ENCODE measurements at regions not wholly inside any gene's neighbourhood (a gene's known extent, or its start where the extent isn't known, plus 50 kb on each side); places are given as distances from the start of the nearest gene placed in this dataset.

DNA sequence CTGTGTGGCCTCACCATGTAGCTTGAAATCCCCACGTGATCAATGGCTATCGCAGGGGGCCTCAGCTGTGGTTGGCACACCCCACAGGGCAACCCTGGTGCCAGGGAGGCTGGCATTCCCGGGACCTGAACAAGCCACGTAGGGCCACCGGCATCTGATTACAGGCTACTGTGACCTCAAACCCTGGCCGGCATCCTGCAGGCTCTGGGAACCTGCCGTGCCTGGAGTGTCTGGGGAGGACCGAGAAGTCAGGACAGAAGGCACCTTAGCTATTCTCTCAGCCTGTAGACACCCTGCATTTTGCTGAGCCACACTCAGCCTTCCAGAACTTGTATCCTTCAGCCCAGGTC is 213.0 kb downstream of the GLI2 start:
- Histone ChIP-seq H3K27me3 (no peaks in the 10 kb centered on the region), H3K4me3 (no peak overlapping the region), H3K4me1 (no peaks in the 10 kb centered on the region), H3K27ac (no peak overlapping the region), H3K36me3 (no peaks in the 10 kb centered on the region), H3K9me3 (no peaks in the 10 kb centered on the region)
- WGBS, 2 donors (ENCODE audit: low coverage in 1 of 2) = 93% methylated on average over 8 of the region's 8 CpGs; no CpG with 5 or more reads in 1 of the 2 donors
- no peak for DNase-seq
- TF ChIP-seq POLR2AphosphoS5 (IDR thresholded peaks at IDR 0.05) (no peak), POLR2A (IDR thresholded peaks at IDR 0.05) (no peak), EP300 (IDR thresholded peaks at IDR 0.05; ENCODE audit: low read depth) (no peak)
- TF ChIP-seq, protein P1, sequence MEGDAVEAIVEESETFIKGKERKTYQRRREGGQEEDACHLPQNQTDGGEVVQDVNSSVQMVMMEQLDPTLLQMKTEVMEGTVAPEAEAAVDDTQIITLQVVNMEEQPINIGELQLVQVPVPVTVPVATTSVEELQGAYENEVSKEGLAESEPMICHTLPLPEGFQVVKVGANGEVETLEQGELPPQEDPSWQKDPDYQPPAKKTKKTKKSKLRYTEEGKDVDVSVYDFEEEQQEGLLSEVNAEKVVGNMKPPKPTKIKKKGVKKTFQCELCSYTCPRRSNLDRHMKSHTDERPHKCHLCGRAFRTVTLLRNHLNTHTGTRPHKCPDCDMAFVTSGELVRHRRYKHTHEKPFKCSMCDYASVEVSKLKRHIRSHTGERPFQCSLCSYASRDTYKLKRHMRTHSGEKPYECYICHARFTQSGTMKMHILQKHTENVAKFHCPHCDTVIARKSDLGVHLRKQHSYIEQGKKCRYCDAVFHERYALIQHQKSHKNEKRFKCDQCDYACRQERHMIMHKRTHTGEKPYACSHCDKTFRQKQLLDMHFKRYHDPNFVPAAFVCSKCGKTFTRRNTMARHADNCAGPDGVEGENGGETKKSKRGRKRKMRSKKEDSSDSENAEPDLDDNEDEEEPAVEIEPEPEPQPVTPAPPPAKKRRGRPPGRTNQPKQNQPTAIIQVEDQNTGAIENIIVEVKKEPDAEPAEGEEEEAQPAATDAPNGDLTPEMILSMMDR (IDR thresholded peaks at IDR 0.05) = no peak
- in situ Hi-C loops (cut with MboI; ENCODE audit: low pct_ligation_motif_present in 1 of 4, low pct_unique_long_range_greater_than_20kb in 1 of 4, low sequenced_read_pairs in 3 of 4) (no loop called here), intact Hi-C loops (cut with DNase I; ENCODE audit: low total_unique reads) (no loop called here)

DNA sequence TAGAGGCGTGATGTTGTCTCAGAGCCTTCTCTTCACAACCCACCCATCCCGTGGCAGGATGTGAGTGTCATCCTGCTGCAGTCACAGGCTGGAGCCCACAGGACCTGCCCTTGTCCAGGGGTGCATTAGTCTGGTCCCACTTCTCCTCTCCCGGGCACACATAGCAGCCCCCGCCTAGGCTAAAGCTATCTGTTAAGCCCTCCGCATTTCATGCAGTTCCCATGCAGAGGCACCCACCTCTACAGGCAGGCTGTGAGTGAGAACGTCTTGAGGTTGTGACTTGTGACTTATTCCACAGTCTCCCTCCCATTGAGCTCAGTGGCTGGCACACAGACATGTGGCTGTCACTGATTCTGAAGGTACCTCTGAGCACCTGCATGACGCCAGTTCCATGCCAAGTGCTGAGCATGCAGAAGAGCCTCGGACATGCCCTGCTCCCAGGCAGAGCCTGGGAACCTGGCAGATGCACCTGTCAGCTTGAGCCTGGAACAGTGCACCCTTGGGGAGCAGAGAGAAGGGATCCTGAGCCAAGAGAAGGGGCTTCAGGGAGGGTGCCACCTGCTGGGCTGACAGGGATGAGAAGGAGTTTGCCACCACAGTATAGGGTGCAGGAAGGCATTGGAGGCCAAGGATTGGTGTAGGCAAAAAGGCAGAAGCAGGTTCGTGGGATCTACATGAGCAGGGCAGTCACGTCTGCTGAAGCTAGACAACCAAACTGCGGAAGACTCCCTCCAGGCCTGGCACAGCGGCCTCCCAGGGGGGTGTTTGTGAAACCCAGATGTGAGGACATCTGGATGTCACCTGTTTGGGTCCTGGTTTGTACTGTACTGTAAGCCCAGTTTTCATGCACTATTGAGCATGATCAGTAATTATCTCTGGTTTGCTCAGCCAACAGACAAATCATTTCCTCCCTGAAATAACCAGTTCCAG is 213.6 kb downstream of the GLI2 start:
- intact Hi-C loops (cut with DNase I; ENCODE audit: low total_unique reads) (no loop called here), in situ Hi-C loops (cut with MboI; ENCODE audit: low pct_ligation_motif_present in 1 of 4, low pct_unique_long_range_greater_than_20kb in 1 of 4, low sequenced_read_pairs in 3 of 4) (no loop called here)
- H3K27me3 ChIP-seq = no peaks in the 10 kb centered on the region
- WGBS, 2 donors (ENCODE audit: low coverage in 1 of 2) = 75 to 88% methylated on average over 3 to 9 of the region's 12 CpGs
- DNase-seq = no peak
- H3K4me1 ChIP-seq = no peaks in the 10 kb centered on the region
- TF ChIP-seq, protein P1 (IDR thresholded peaks at IDR 0.05) = peak in 3 of 5 experiments; percentile 12 to 18 (median 14)
- no peak for TF ChIP-seq POLR2AphosphoS5 (IDR thresholded peaks at IDR 0.05)
- no peak for TF ChIP-seq EP300 (IDR thresholded peaks at IDR 0.05; ENCODE audit: low read depth)
- TF ChIP-seq POLR2A (IDR thresholded peaks at IDR 0.05) = no peak
- H3K4me3 ChIP-seq = no peak overlapping the region
- no peaks in the 10 kb centered on the region for H3K36me3 ChIP-seq
- H3K9me3 ChIP-seq = no peaks in the 10 kb centered on the region
- H3K27ac ChIP-seq = no peak overlapping the region

DNA sequence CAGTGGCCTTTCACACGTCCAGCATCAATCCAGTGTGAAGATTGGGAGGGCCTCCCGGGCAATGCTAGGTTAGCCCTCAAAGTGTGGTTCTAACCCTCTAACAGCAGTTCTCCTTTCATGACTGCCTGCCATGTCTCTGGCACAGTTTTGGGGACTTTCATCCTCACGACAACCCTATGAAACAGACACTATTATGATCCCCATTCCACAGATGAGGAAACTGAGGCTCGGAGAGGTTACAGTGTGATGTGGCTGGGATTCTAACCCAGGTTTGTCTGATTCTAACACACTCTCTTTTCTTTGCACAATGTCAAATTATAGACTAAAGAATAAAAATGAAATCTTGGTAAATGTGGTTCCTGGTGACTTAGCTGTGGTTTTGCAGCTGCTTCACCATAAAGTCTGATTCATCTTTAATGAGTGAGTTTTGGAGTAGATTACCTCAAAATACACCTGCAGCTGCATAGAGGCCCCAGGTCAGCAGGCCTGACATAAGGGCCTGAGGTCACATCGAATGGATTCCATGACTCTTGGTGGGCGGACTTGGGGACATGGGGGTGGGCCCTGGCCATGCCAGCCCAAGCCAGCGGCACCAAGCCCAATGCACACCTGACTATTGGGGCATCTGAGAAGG is 214.4 kb downstream of the GLI2 start:
- no peaks in the 10 kb centered on the region for H3K27me3 ChIP-seq
- no peaks in the 10 kb centered on the region for H3K9me3 ChIP-seq
- H3K36me3 ChIP-seq = no peaks in the 10 kb centered on the region
- in situ Hi-C loops (cut with MboI; ENCODE audit: low pct_ligation_motif_present in 1 of 4, low pct_unique_long_range_greater_than_20kb in 1 of 4, low sequenced_read_pairs in 3 of 4) (no loop called here), intact Hi-C loops (cut with DNase I; ENCODE audit: low total_unique reads) (no loop called here)
- H3K27ac ChIP-seq = no peak overlapping the region
- WGBS, 2 donors (ENCODE audit: low coverage in 1 of 2) = 79 to 100% methylated on average over 1 to 7 of the region's 7 CpGs
- H3K4me1 ChIP-seq = no peaks in the 10 kb centered on the region
- no peak for DNase-seq
- no peak overlapping the region for H3K4me3 ChIP-seq
- no peak for TF ChIP-seq EP300 (IDR thresholded peaks at IDR 0.05; ENCODE audit: low read depth)
- no peak for TF ChIP-seq POLR2A (IDR thresholded peaks at IDR 0.05)
- TF ChIP-seq POLR2AphosphoS5 (IDR thresholded peaks at IDR 0.05) = no peak
- TF ChIP-seq, protein P1 (IDR thresholded peaks at IDR 0.05) = no peak

DNA sequence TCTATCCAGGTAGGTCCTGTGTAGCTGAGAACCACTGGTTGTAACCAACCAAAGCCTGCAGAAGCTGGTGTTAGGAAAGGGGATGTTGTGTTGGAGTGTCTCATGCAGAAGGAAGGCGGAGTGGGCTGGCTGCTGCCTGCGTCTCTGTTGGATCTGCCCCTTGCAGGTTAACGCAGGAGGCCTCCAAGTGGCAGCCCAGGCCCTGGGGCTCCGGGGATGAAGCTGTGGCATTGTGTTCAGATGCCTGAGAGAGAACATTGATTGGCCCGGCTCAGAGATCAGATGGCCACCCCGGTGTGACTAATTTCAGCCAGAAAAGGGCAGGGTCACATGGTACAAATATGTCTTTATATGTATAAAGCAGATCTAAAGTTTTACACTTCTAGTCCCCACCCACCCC is 216.0 kb downstream of the GLI2 start:
- in situ Hi-C loops (cut with MboI; ENCODE audit: low pct_ligation_motif_present in 1 of 4, low pct_unique_long_range_greater_than_20kb in 1 of 4, low sequenced_read_pairs in 3 of 4) (no loop called here), intact Hi-C loops (cut with DNase I; ENCODE audit: low total_unique reads) (no loop called here)
- no peak for TF ChIP-seq EP300 (IDR thresholded peaks at IDR 0.05; ENCODE audit: low read depth)
- no peak for TF ChIP-seq POLR2A (IDR thresholded peaks at IDR 0.05)
- TF ChIP-seq POLR2AphosphoS5 (IDR thresholded peaks at IDR 0.05) = no peak
- TF ChIP-seq, protein P1 (IDR thresholded peaks at IDR 0.05) = no peak
- H3K36me3 ChIP-seq = no peaks in the 10 kb centered on the region
- no peaks in the 10 kb centered on the region for H3K9me3 ChIP-seq
- no peaks in the 10 kb centered on the region for H3K4me1 ChIP-seq
- DNase-seq = no peak
- H3K27ac ChIP-seq = no peak overlapping the region
- no peak overlapping the region for H3K4me3 ChIP-seq
- 70% methylated on average over 6 of the region's 6 CpGs; no CpG with 5 or more reads in 1 of the 2 donors for WGBS, 2 donors (ENCODE audit: low coverage in 1 of 2)
- no peaks in the 10 kb centered on the region for H3K27me3 ChIP-seq
